Suprapubic skin (tissue), 4 donors: ENCODE measurements at regions not wholly inside any gene's neighbourhood (a gene's known extent, or its start where the extent isn't known, plus 50 kb on each side); places are given as distances from the start of the nearest gene placed in this dataset.

Experiments used
- DNase-seq, 2 donors: peaks; one replicate each; pipeline ENCODE4 v3.0.0-alpha.2; 2019; ENCODE audit warnings: low spot score in 2 of 2
- H3K27ac ChIP-seq: fragments of 200-600 bp; sonication (generic); one replicate; pipeline ENCODE4 v1.5.1; 2019
- H3K27me3 ChIP-seq: fragments of 200-600 bp; sonication (generic); one replicate; pipeline ENCODE4 v1.5.1; 2019
- H3K36me3 ChIP-seq: fragments of 200-600 bp; sonication (generic); one replicate; pipeline ENCODE4 v1.5.1; 2019
- H3K4me1 ChIP-seq: fragments of 200-600 bp; sonication (generic); one replicate; pipeline ENCODE4 v1.5.1; 2019
- H3K4me3 ChIP-seq: fragments of 200-600 bp; sonication (generic); one replicate; pipeline ENCODE4 v1.5.1; 2019; ENCODE audit warnings: mild to moderate bottlenecking
- H3K9me3 ChIP-seq: fragments of 200-600 bp; sonication (generic); one replicate; pipeline ENCODE4 v1.5.1; 2019
- EP300 ChIP-seq: sonication (generic); formaldehyde crosslinking; IDR thresholded peaks from one replicate; pipeline ENCODE4 v1.6.1; 2017; ENCODE audit warnings: antibody characterized with exemption
- POLR2A ChIP-seq, 2 donors: fragments of 450-650 bp; IDR thresholded peaks; one replicate each; pipeline ENCODE4 v1.6.1; 2017; ENCODE audit warnings: antibody characterized with exemption in 2 of 2, mild to moderate bottlenecking in 2 of 2, moderate library complexity in 2 of 2
- POLR2AphosphoS5 ChIP-seq, 3 donors: sonication (generic); formaldehyde crosslinking; IDR thresholded peaks; one replicate each; pipeline ENCODE4 v1.6.1; 2017; ENCODE audit warnings: antibody characterized with exemption in 3 of 3
- WGBS: methylation state at CpG from one replicate; pipeline ENCODE4 v1.1.5; 2018; 5-methylcytosine and 5-hydroxymethylcytosine counted together
- TF ChIP-seq, protein P1 (sequence below), 2 donors: fragments of 200-600 bp in 1 of 2; fragments of 450-650 bp in 1 of 2; sonication (generic) in 1 of 2; IDR thresholded peaks; one replicate each; pipeline ENCODE4 v1.5.1; 2016 to 2019; ENCODE audit warnings: antibody characterized with exemption in 2 of 2, mild to moderate bottlenecking in 1 of 2, moderate library complexity in 1 of 2

DNA sequence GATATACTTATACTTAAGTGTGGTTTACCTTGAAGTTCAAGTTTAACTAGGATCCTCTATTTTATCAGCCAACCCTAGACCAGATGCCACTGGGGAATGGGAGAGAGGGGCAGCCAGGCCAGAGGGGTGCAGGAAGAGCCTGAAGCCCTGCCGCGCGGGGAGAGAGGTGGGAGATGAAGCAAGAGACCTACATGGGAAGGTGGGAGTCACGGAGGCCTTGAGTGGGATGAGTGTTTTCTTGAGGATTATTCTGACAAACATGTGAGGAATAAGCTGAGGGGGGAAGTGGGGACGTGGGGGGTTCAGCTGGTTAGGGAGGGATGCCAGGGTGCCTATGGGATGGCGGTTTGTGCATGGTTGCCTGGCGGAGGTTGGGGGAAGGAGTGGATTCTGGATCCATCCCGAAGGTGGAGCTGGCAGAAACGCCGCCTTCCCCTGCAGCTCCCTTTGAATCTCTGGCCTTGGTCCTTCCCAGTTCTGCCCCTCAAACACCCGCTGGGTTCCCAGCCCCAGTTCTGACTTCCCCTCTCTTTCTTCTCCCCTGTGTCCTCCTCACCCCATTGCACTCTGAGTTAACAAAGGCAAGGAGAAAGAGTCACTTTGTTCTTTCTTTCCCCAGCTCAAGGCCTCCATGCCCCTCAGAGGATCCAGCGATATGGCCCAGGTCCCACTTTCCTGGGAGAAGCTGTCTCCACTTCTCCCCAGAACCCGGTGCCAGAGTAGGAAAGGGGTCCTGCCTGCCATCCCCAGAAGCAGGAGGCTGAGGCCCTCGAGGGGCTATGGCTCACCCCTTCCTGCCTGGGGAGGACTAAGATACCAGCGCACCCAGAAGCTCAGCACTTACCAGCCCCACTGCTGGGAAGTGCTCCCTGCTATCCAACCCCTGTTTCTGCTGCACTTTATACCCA lies 274.2 kb downstream of the UACA start:
- H3K9me3 ChIP-seq = no peaks in the 10 kb centered on the region
- H3K36me3 ChIP-seq = no peaks in the 10 kb centered on the region
- H3K4me3 ChIP-seq = no peak overlapping the region
- no peak for TF ChIP-seq POLR2AphosphoS5 (IDR thresholded peaks at IDR 0.05)
- no peak for TF ChIP-seq EP300
- no peak for TF ChIP-seq POLR2A (IDR thresholded peaks at IDR 0.05)
- TF ChIP-seq, protein P1, sequence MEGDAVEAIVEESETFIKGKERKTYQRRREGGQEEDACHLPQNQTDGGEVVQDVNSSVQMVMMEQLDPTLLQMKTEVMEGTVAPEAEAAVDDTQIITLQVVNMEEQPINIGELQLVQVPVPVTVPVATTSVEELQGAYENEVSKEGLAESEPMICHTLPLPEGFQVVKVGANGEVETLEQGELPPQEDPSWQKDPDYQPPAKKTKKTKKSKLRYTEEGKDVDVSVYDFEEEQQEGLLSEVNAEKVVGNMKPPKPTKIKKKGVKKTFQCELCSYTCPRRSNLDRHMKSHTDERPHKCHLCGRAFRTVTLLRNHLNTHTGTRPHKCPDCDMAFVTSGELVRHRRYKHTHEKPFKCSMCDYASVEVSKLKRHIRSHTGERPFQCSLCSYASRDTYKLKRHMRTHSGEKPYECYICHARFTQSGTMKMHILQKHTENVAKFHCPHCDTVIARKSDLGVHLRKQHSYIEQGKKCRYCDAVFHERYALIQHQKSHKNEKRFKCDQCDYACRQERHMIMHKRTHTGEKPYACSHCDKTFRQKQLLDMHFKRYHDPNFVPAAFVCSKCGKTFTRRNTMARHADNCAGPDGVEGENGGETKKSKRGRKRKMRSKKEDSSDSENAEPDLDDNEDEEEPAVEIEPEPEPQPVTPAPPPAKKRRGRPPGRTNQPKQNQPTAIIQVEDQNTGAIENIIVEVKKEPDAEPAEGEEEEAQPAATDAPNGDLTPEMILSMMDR (IDR thresholded peaks at IDR 0.05) = no peak
- H3K27me3 ChIP-seq = no peaks in the 10 kb centered on the region
- 79% methylated on average over 13 of the region's 15 CpGs for WGBS
- H3K4me1 ChIP-seq = peaks cover 12% of the 10 kb centered on the region
- no peak overlapping the region for H3K27ac ChIP-seq
- no peak for DNase-seq

DNA sequence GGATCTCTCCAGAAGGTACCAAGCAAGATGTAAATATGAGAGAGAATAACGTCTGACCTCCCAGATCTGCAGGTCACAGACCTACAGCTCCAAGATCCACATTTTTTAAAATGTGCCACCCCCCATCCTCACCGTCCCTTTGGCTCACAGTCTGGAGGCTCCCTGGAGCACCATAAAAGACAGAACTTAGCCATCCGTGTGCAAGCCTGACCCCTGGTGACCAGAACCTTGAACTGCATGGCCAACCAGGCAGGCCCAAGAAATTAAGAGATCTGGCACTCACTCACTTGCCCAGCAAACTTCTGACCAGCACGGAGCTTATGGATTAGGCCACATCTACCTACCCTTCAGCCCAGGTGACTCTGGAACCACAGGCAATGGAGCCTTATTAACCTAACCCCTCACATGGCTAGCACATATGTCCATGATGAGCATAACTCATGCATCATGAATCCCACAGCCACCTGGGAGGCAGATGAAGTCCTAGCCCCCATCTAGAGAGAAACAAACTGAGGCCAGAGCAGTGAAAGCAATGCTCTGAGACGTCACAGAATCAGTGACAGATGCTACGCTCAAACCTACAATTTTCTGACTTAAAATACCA lies 275.3 kb downstream of the UACA start:
- DNase-seq = peak in 1 of 2 donors; percentile 80
- Histone ChIP-seq H3K4me3 (no peak overlapping the region), H3K27me3 (no peaks in the 10 kb centered on the region), H3K9me3 (no peaks in the 10 kb centered on the region), H3K4me1 (peaks cover 12% of the 10 kb centered on the region), H3K36me3 (no peaks in the 10 kb centered on the region), H3K27ac (no peak overlapping the region)
- 38% methylated on average over 5 of the region's 6 CpGs for WGBS
- TF ChIP-seq EP300 (no peak), POLR2AphosphoS5 (IDR thresholded peaks at IDR 0.05) (no peak), POLR2A (IDR thresholded peaks at IDR 0.05) (no peak)
- TF ChIP-seq, protein P1 (IDR thresholded peaks at IDR 0.05) = peak; percentile 95 to 96

DNA sequence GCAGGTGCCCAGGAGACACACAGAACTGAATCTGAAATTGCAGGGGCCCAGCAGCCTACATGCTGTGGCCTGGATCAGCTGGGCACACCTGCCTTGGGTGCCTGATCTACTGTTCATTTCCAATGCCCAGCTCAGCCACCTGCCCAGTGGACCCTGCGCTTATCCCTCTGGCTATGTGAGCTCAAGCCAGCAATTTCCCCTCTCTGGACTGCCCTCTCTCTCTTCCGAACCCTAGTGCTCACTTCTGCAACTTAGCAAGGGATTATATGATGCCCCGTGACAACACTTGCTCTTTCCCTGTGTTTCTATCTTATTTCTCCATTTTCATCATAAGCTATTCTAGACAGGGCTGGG lies 276.0 kb downstream of the UACA start:
- 90% methylated on average over 3 of the region's 3 CpGs for WGBS
- Histone ChIP-seq H3K27ac (no peak overlapping the region), H3K27me3 (no peaks in the 10 kb centered on the region), H3K4me3 (no peak overlapping the region), H3K4me1 (peaks cover 5% of the 10 kb centered on the region), H3K36me3 (no peaks in the 10 kb centered on the region), H3K9me3 (no peaks in the 10 kb centered on the region)
- no peak for TF ChIP-seq POLR2AphosphoS5 (IDR thresholded peaks at IDR 0.05)
- TF ChIP-seq EP300 = no peak
- TF ChIP-seq, protein P1 (IDR thresholded peaks at IDR 0.05) = no peak
- no peak for TF ChIP-seq POLR2A (IDR thresholded peaks at IDR 0.05)
- DNase-seq = no peak

DNA sequence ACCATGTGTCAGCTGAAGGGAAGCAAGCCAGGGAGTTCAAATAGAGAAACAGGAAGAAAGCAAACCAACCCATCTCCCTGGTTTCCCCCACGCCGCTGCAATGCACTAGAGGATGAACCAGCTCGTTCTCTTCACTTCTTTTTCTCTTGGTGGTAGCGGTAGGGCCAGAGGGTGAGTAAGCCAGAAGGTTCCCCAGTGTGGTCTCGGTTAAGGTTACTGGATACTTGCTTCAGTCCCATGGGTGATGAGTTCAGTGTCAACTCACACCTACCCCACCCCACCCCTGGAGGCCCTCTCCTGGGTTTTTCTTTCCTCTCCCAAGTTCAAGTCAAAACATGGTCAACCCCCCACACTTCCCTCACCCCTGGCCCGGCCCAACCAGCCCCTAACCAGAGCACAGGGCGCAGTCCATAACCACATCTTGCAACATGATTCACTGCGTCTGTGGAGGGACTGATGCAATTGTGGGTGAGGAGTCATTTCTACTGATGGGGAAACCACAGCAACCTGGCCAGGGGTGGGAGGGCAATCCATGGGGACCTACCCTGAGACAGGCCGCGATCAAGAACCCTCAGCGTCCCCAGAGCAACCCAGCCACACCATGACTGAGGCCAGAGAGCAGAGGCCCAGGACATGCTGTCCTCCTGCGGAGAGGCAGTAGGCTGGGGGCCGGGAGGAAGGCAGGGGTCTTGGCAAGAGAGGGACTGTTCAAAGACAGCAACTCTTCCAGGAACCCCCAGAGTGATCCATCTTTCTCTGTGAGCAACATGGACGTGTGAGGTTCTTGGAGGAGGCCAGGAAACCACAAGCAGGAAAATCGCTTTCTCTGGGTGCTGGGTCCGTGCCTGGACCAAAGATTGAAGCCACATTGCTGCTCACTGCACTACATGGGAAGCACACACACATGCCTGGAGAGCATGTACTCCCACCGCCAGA lies 276.6 kb downstream of the UACA start:
- no peaks in the 10 kb centered on the region for H3K4me1 ChIP-seq
- no peaks in the 10 kb centered on the region for H3K36me3 ChIP-seq
- no peaks in the 10 kb centered on the region for H3K9me3 ChIP-seq
- no peak overlapping the region for H3K27ac ChIP-seq
- 72% methylated on average over 15 of the region's 17 CpGs for WGBS
- H3K27me3 ChIP-seq = no peaks in the 10 kb centered on the region
- DNase-seq = no peak
- H3K4me3 ChIP-seq = no peak overlapping the region
- TF ChIP-seq, protein P1 (IDR thresholded peaks at IDR 0.05) = no peak
- TF ChIP-seq EP300 = no peak
- no peak for TF ChIP-seq POLR2AphosphoS5 (IDR thresholded peaks at IDR 0.05)
- no peak for TF ChIP-seq POLR2A (IDR thresholded peaks at IDR 0.05)
